ENCODE measurements at regions not wholly inside any gene's neighbourhood (a gene's known extent, or its start where the extent isn't known, plus 50 kb on each side); places are given as distances from the start of the nearest gene placed in this dataset.

- H3K9me3 ChIP-seq (replicated peaks; ENCODE audit: control insufficient read depth, insufficient read depth, low read length), result peaks cover 4% of the 10 kb centered on the region
- H2AFZ ChIP-seq (ENCODE audit: low read depth, low read length), result no peak overlapping the region
- H3K79me2 ChIP-seq (ENCODE audit: control insufficient read depth, insufficient read depth, low read length), result no peaks in the 10 kb centered on the region
- dilution Hi-C loops (cut with MboI; ENCODE audit: extremely low pct_ligation_motif_present, low sequenced_read_pairs) (no loop called here), intact Hi-C loops (cut with micrococcal nuclease) (no loop called here)
- H3K27ac ChIP-seq (ENCODE audit: insufficient read depth, low read depth, low read length), result no peak overlapping the region
- FAIRE-seq (no peak), DNase-seq (ENCODE audit: low read depth, low spot score) (no peak)
- H3K9me1 ChIP-seq (replicated peaks; ENCODE audit: control insufficient read depth, extremely low read depth, insufficient read depth, low read length), result no peaks in the 10 kb centered on the region
- H3K4me2 ChIP-seq (ENCODE audit: insufficient read depth, low read length), result no peak overlapping the region
- no peaks in the 10 kb centered on the region for H3K36me3 ChIP-seq (ENCODE audit: control insufficient read depth in 2 of 2, extremely low read depth in 1 of 2, insufficient read depth in 2 of 2, low read length in 2 of 2)
- no peaks in the 10 kb centered on the region for H3K27me3 ChIP-seq (ENCODE audit: control insufficient read depth in 2 of 2, insufficient read depth in 2 of 2, low read length in 2 of 2)
- H3K9ac ChIP-seq (replicated peaks; ENCODE audit: extremely low read depth, insufficient read depth, low read length), result no peak overlapping the region
- no peaks in the 10 kb centered on the region for H4K20me1 ChIP-seq (replicated peaks; ENCODE audit: control insufficient read depth, extremely low read depth, insufficient read depth, low read length)
- ChIA-PET POLR2A (no interaction called here), CTCF (no interaction called here)
- H3K4me1 ChIP-seq (ENCODE audit: control insufficient read depth, extremely low read depth, insufficient read depth, low read length), result no peaks in the 10 kb centered on the region
- no peak overlapping the region for H3K4me3 ChIP-seq (replicated peaks in 1 of 3; ENCODE audit: insufficient read depth in 1 of 3, low read depth in 1 of 3, low read length in 3 of 3)
- no peak for TF ChIP-seq GATA2 (IDR thresholded peaks at IDR 0.05; ENCODE audit: insufficient read depth, insufficient read length, low read depth, low read length)
- TF ChIP-seq, protein P1, sequence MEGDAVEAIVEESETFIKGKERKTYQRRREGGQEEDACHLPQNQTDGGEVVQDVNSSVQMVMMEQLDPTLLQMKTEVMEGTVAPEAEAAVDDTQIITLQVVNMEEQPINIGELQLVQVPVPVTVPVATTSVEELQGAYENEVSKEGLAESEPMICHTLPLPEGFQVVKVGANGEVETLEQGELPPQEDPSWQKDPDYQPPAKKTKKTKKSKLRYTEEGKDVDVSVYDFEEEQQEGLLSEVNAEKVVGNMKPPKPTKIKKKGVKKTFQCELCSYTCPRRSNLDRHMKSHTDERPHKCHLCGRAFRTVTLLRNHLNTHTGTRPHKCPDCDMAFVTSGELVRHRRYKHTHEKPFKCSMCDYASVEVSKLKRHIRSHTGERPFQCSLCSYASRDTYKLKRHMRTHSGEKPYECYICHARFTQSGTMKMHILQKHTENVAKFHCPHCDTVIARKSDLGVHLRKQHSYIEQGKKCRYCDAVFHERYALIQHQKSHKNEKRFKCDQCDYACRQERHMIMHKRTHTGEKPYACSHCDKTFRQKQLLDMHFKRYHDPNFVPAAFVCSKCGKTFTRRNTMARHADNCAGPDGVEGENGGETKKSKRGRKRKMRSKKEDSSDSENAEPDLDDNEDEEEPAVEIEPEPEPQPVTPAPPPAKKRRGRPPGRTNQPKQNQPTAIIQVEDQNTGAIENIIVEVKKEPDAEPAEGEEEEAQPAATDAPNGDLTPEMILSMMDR (IDR thresholded peaks at IDR 0.05; ENCODE audit: extremely low read depth in 1 of 2, insufficient read depth in 1 of 2, low read depth in 1 of 2, low read length in 2 of 2), result no peak
- TF ChIP-seq FOS (IDR thresholded peaks at IDR 0.05; ENCODE audit: borderline replicate concordance, insufficient read depth, low read length), result no peak
- no peak for TF ChIP-seq JUN (IDR thresholded peaks at IDR 0.05; ENCODE audit: borderline replicate concordance, insufficient read depth, insufficient read length, low read depth)
- TF ChIP-seq EZH2 (IDR thresholded peaks at IDR 0.05; ENCODE audit: borderline replicate concordance, low read depth, low read length, severe bottlenecking), result no peak
- TF ChIP-seq, protein P2, sequence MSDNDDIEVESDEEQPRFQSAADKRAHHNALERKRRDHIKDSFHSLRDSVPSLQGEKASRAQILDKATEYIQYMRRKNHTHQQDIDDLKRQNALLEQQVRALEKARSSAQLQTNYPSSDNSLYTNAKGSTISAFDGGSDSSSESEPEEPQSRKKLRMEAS (IDR thresholded peaks at IDR 0.05; ENCODE audit: insufficient read depth, insufficient read length), result no peak
- no peak for TF ChIP-seq POLR2A (IDR thresholded peaks at IDR 0.05; ENCODE audit: low read depth, low read length)
- TF ChIP-seq MYC (IDR thresholded peaks at IDR 0.05; ENCODE audit: low read depth, low read length), result no peak
- no peak for TF ChIP-seq POLR2AphosphoS5 (IDR thresholded peaks at IDR 0.05; ENCODE audit: insufficient read depth, low read depth, low read length)
- BruUV-seq (replicated peaks), result no TSS peak
Measured at GRCh38 chr18:38318416-38318815, 752.8 kb upstream of the CELF4 start.

All from endothelial cell of umbilical vein (primary cell).